ENCODE measurements at regions not wholly inside any gene's neighbourhood (a gene's known extent, or its start where the extent isn't known, plus 50 kb on each side); places are given as distances from the start of the nearest gene placed in this dataset.

- DNase-seq (ENCODE audit: low read depth, low spot score), result no peak
- peaks cover 2% of the 10 kb centered on the region; the same call in 1 of the 2 replicates for H3K27me3 ChIP-seq (ENCODE audit: control insufficient read depth, insufficient read depth, low read length)
- no peak for ATAC-seq
- no peaks in the 10 kb centered on the region for H3K9me3 ChIP-seq (ENCODE audit: control insufficient read depth, insufficient read depth, low read depth, low read length)
- H3K27ac ChIP-seq (ENCODE audit: low read length), result no peak overlapping the region
- no peak overlapping the region for H3K4me3 ChIP-seq (ENCODE audit: low read depth in 2 of 2, low read length in 2 of 2)
- TF ChIP-seq, protein P1, sequence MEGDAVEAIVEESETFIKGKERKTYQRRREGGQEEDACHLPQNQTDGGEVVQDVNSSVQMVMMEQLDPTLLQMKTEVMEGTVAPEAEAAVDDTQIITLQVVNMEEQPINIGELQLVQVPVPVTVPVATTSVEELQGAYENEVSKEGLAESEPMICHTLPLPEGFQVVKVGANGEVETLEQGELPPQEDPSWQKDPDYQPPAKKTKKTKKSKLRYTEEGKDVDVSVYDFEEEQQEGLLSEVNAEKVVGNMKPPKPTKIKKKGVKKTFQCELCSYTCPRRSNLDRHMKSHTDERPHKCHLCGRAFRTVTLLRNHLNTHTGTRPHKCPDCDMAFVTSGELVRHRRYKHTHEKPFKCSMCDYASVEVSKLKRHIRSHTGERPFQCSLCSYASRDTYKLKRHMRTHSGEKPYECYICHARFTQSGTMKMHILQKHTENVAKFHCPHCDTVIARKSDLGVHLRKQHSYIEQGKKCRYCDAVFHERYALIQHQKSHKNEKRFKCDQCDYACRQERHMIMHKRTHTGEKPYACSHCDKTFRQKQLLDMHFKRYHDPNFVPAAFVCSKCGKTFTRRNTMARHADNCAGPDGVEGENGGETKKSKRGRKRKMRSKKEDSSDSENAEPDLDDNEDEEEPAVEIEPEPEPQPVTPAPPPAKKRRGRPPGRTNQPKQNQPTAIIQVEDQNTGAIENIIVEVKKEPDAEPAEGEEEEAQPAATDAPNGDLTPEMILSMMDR (IDR thresholded peaks at IDR 0.05), result no peak
- H3K36me3 ChIP-seq (ENCODE audit: control insufficient read depth, insufficient read depth, low read length), result no peaks in the 10 kb centered on the region
- intact Hi-C loops (cut with micrococcal nuclease; ENCODE audit: unreplicated experiment), result no loop called here
- ChIA-PET POLR2A (no interaction called here), CTCF (no interaction called here)
- in situ Hi-C loops (cut with HindIII; ENCODE audit: low pct_unique_long_range_greater_than_20kb, low sequenced_read_pairs), result no loop called here
- BruUV-seq (replicated peaks), result no TSS peak
- no peaks in the 10 kb centered on the region for H3K4me1 ChIP-seq (ENCODE audit: control insufficient read depth, insufficient read depth, low read length)
Observed at GRCh38 chr6:165855856-165856255, 192.8 kb upstream of the PDE10A start.

DNA sequence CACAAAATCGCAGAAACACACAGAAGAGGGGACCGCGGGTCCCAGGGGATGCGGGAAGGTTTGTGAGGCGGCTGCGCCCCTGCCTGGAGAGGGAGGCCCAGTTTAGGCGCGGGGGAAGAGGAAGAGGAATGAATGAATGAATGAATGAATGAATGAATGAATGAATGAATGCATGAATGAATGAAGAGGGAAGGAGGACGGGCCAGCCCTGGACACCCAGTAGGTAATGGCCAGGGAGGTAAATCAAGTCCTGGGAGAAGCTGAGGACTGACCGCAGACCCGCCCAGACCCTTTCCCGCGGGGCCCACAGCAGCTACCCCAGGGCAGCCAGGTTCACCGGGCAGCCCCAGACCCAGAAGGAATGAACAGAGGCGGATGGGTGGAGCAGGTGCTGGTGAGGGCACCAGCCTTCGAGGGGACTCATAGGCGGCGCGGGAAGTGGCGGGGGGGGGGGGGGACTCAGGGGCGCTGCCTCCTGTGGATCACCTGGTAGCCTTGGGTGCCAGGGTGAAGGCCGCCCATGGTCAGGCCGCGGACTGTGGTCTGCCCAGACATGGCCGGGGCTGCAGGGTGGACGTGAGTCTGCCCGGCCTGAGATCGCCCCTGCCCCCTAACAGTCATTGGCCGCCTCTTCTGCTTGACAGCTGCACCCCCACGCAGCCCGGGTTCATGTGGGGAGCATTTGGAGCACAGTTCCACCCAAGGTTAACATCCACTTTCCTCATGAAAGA lies 192.0 kb upstream of the PDE10A start:
- no peak for ATAC-seq
- peaks cover 2% of the 10 kb centered on the region; the same call in 1 of the 2 replicates for H3K27me3 ChIP-seq (ENCODE audit: control insufficient read depth, insufficient read depth, low read length)
- intact Hi-C loops (cut with micrococcal nuclease; ENCODE audit: unreplicated experiment), result no loop called here
- ChIA-PET POLR2A (no interaction called here), CTCF (no interaction called here)
- H3K4me3 ChIP-seq (ENCODE audit: low read depth in 2 of 2, low read length in 2 of 2), result no peak overlapping the region
- no peak overlapping the region for H3K27ac ChIP-seq (ENCODE audit: low read length)
- in situ Hi-C loops (cut with HindIII; ENCODE audit: low pct_unique_long_range_greater_than_20kb, low sequenced_read_pairs), result no loop called here
- H3K4me1 ChIP-seq (ENCODE audit: control insufficient read depth, insufficient read depth, low read length), result 0 out of 2 replicates have a peak, but pooled peaks cover 2% of the 10 kb centered on the region
- no peak for TF ChIP-seq TCF7L2 (IDR thresholded peaks at IDR 0.05; ENCODE audit: low read depth, low read length)
- H3K9me3 ChIP-seq (ENCODE audit: control insufficient read depth, insufficient read depth, low read depth, low read length), result no peaks in the 10 kb centered on the region
- no TSS peak for BruUV-seq (replicated peaks)
- DNase-seq (ENCODE audit: low read depth, low spot score), result no peak
- no peaks in the 10 kb centered on the region for H3K36me3 ChIP-seq (ENCODE audit: control insufficient read depth, insufficient read depth, low read length)

GRCh38 chr6:165854061-165854862 lies 191.2 kb upstream of the PDE10A start:
- CTCF ChIA-PET, result no interaction called here
- TF ChIP-seq POLR2AphosphoS5 (IDR thresholded peaks at IDR 0.05; ENCODE audit: low read depth, low read length), result no peak
- TF ChIP-seq, protein P1 (IDR thresholded peaks at IDR 0.05), result no peak
- intact Hi-C loops (cut with micrococcal nuclease; ENCODE audit: unreplicated experiment) (no loop called here), in situ Hi-C loops (cut with HindIII; ENCODE audit: low pct_unique_long_range_greater_than_20kb, low sequenced_read_pairs) (no loop called here)
- Histone ChIP-seq H3K27ac (ENCODE audit: low read length) (no peak overlapping the region), H3K4me1 (ENCODE audit: control insufficient read depth, insufficient read depth, low read length) (0 out of 2 replicates have a peak, but pooled peaks cover 4% of the 10 kb centered on the region), H3K27me3 (ENCODE audit: control insufficient read depth, insufficient read depth, low read length) (peaks cover 2% of the 10 kb centered on the region; the same call in 1 of the 2 replicates), H3K36me3 (ENCODE audit: control insufficient read depth, insufficient read depth, low read length) (no peaks in the 10 kb centered on the region), H3K9me3 (ENCODE audit: control insufficient read depth, insufficient read depth, low read depth, low read length) (no peaks in the 10 kb centered on the region), H3K4me3 (ENCODE audit: low read depth in 2 of 2, low read length in 2 of 2) (no peak overlapping the region)
- BruUV-seq (replicated peaks), result no TSS peak
- POLR2A ChIA-PET, result no interaction called here
- ATAC-seq, result no peak
- DNase-seq (ENCODE audit: low read depth, low spot score), result no peak

Measured in Panc1 (cell line).